HEK293 (cell line): ENCODE measurements at regions not wholly inside any gene's neighbourhood (a gene's known extent, or its start where the extent isn't known, plus 50 kb on each side); places are given as distances from the start of the nearest gene placed in this dataset.

Experiments used
- CTCF ChIA-PET: fragments of 350-600 bp; formaldehyde crosslinking; extraction: SDS; loops from one replicate; lab custom pipeline; 2021; ENCODE audit warnings: antibody characterized with exemption; lab: Yijun Ruan, JAX
- POLR2A ChIA-PET: fragments of 300-600 bp; formaldehyde crosslinking; extraction: SDS; loops from one replicate; lab custom pipeline; 2020; ENCODE audit warnings: antibody characterized with exemption, inconsistent platforms; lab: Yijun Ruan, JAX
- H3K27ac ChIP-seq: fragments of 200-500 bp; sonication (Bioruptor generic); 2 replicates; pipeline ENCODE4 v1.5.1; 2014; ENCODE audit warnings: low read depth, low read length, control low read depth, inconsistent platforms; ENCODE audit errors: extremely low read depth
- H3K36me3 ChIP-seq, 2 experiments: fragments of 200-500 bp in 1 of 2; sonication (Bioruptor generic) in 1 of 2; 1 replicate in 1 of 2; 2 replicates in 1 of 2; pipeline ENCODE4 v1.5.1; 2014 to 2017; ENCODE audit warnings: inconsistent platforms in 2 of 2, low read length in 2 of 2; ENCODE audit not compliant: control insufficient read depth in 2 of 2, insufficient read depth in 1 of 2
- H3K4me1 ChIP-seq: fragments of 200-500 bp; sonication (Bioruptor generic); 2 replicates; pipeline ENCODE4 v1.5.1; 2014; ENCODE audit warnings: mild to moderate bottlenecking, low read length, inconsistent platforms; ENCODE audit not compliant: control insufficient read depth, insufficient read depth
- H3K4me3 ChIP-seq: 2 replicates; pipeline ENCODE4 v1.5.1; 2011; ENCODE audit warnings: low read depth, mild to moderate bottlenecking, control low read depth, low read length, moderate library complexity
- H3K9me3 ChIP-seq: fragments of 200-500 bp; sonication (Bioruptor generic); 2 replicates; pipeline ENCODE4 v1.5.1; 2014; ENCODE audit warnings: low read depth, low read length, inconsistent platforms; ENCODE audit not compliant: control insufficient read depth, insufficient read depth
- FEZF1 ChIP-seq: fragments of 450-650 bp; formaldehyde crosslinking; IDR thresholded peaks from 2 replicates; pipeline ENCODE4 v1.5.1; 2016; ENCODE audit warnings: missing biosample characterization, missing genetic modification characterization
- GLIS1 ChIP-seq: fragments of 450-650 bp; formaldehyde crosslinking; IDR thresholded peaks from 2 replicates; pipeline ENCODE4 v1.5.1; 2016; ENCODE audit warnings: missing biosample characterization, missing genetic modification characterization
- HOXC10 ChIP-seq: sonication (generic); formaldehyde crosslinking; IDR thresholded peaks from 2 replicates; pipeline ENCODE4 v1.8.1; 2023; ENCODE audit warnings: mild to moderate bottlenecking, missing genetic modification reagents
- KLF1 ChIP-seq: fragments of 450-650 bp; formaldehyde crosslinking; IDR thresholded peaks from 2 replicates; pipeline ENCODE4 v1.5.1; 2016; ENCODE audit warnings: missing biosample characterization, missing genetic modification characterization
- KLF8 ChIP-seq: fragments of 450-650 bp; formaldehyde crosslinking; IDR thresholded peaks from 2 replicates; pipeline ENCODE4 v1.5.1; 2016; ENCODE audit warnings: missing biosample characterization, missing genetic modification characterization
- ZNF155 ChIP-seq: fragments of 450-650 bp; formaldehyde crosslinking; IDR thresholded peaks from 2 replicates; pipeline ENCODE4 v1.5.1; 2016; ENCODE audit warnings: missing biosample characterization, missing genetic modification characterization
- ZNF391 ChIP-seq: fragments of 450-650 bp; formaldehyde crosslinking; IDR thresholded peaks from 2 replicates; pipeline ENCODE4 v1.5.1; 2016; ENCODE audit warnings: low read depth, missing biosample characterization, missing genetic modification characterization, borderline replicate concordance
- ZNF514 ChIP-seq: fragments of 450-650 bp; formaldehyde crosslinking; IDR thresholded peaks from 2 replicates; pipeline ENCODE4 v1.5.1; 2016; ENCODE audit warnings: missing biosample characterization, missing genetic modification characterization
- ZNF530 ChIP-seq: fragments of 450-650 bp; formaldehyde crosslinking; IDR thresholded peaks from 2 replicates; pipeline ENCODE4 v1.5.1; 2016; ENCODE audit warnings: low read depth, missing biosample characterization, missing genetic modification characterization
- ZNF555 ChIP-seq: fragments of 450-650 bp; formaldehyde crosslinking; conservative IDR thresholded peaks from 2 replicates; pipeline ENCODE4 v1.5.1; 2017; ENCODE audit warnings: missing biosample characterization, mild to moderate bottlenecking, missing genetic modification characterization, inconsistent platforms
- ZNF623 ChIP-seq: fragments of 450-650 bp; formaldehyde crosslinking; IDR thresholded peaks from 2 replicates; pipeline ENCODE4 v1.5.1; 2016; ENCODE audit warnings: missing biosample characterization, missing genetic modification characterization
- ZNF707 ChIP-seq: fragments of 450-650 bp; formaldehyde crosslinking; IDR thresholded peaks from 2 replicates; pipeline ENCODE4 v1.5.1; 2016; ENCODE audit warnings: missing biosample characterization, missing genetic modification characterization
- ZNF785 ChIP-seq: fragments of 450-650 bp; formaldehyde crosslinking; IDR thresholded peaks from 2 replicates; pipeline ENCODE4 v1.5.1; 2016; ENCODE audit warnings: missing biosample characterization, missing genetic modification characterization
- ZNF791 ChIP-seq: fragments of 450-650 bp; formaldehyde crosslinking; IDR thresholded peaks from 2 replicates; pipeline ENCODE4 v1.5.1; 2016; ENCODE audit warnings: missing biosample characterization, missing genetic modification characterization
- ZSCAN30 ChIP-seq: fragments of 450-650 bp; IDR thresholded peaks from 2 replicates; pipeline ENCODE4 v1.5.1; 2018; ENCODE audit warnings: missing biosample characterization, mild to moderate bottlenecking, missing genetic modification characterization, moderate library complexity
- TF ChIP-seq, protein P1 (sequence below): fragments of 450-650 bp; formaldehyde crosslinking; conservative IDR thresholded peaks from 2 replicates; pipeline ENCODE4 v1.5.1; 2016; ENCODE audit warnings: low read depth, missing biosample characterization, missing genetic modification characterization
- TF ChIP-seq, protein P2 (sequence below): fragments of 450-650 bp; formaldehyde crosslinking; IDR thresholded peaks from 2 replicates; pipeline ENCODE4 v1.5.1; 2016; ENCODE audit warnings: missing biosample characterization, missing genetic modification characterization, borderline replicate concordance
- TF ChIP-seq, protein P3 (sequence below): fragments of 450-650 bp; formaldehyde crosslinking; IDR thresholded peaks from 2 replicates; pipeline ENCODE4 v1.5.1; 2016; ENCODE audit warnings: missing biosample characterization, missing genetic modification characterization, low read depth
- TF ChIP-seq, protein P4 (sequence below): fragments of 450-650 bp; formaldehyde crosslinking; IDR thresholded peaks from 2 replicates; pipeline ENCODE4 v1.5.0; 2017; ENCODE audit warnings: missing biosample characterization, missing genetic modification characterization, borderline replicate concordance
- TF ChIP-seq, protein P5 (sequence below): fragments of 450-650 bp; formaldehyde crosslinking; IDR thresholded peaks from 2 replicates; pipeline ENCODE4 v1.5.1; 2016; ENCODE audit warnings: missing biosample characterization, missing genetic modification characterization

DNA sequence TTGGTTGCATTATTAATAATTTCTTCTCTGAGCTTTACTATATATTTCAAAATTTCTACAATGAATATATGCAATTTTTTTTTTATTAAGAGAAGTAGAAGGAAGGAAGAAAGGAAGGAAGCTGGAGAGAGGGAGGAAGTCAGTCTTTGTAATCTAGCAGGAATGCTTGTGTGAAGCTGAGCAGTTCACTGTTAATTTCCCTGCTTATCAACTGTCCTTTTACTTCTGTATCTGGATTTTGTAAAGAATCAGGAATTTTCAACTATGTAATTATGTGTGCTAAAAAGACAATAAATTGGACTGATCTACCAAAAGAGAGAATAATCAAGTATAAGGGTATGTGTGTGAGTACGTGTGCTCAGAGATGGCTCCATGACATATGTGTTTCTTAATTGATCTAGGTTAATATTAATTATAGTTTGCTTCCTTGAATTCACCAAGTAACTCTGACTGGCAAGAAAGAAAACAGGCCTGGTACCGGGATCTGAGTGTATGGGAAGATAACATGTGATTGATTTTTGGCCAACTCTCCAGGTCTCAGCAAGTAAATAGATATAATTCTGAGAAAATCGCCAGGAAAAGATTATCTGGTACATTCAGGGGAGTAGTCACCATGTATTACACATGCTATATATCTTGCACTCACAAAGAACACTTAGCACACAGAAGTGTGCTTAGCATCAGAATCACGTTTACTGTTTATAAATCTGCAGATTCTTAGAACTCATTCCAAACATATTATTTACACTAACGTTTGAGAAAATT is 1758.8 kb upstream of the WWC1 start:
- H3K4me1 ChIP-seq: no peaks in the 10 kb centered on the region
- CTCF ChIA-PET: no interaction called here
- no peak overlapping the region for H3K4me3 ChIP-seq
- POLR2A ChIA-PET: no interaction called here
- H3K36me3 ChIP-seq: no peaks in the 10 kb centered on the region
- no peak for TF ChIP-seq ZNF514 (tag by site-specific recombination)
- TF ChIP-seq, protein P1, sequence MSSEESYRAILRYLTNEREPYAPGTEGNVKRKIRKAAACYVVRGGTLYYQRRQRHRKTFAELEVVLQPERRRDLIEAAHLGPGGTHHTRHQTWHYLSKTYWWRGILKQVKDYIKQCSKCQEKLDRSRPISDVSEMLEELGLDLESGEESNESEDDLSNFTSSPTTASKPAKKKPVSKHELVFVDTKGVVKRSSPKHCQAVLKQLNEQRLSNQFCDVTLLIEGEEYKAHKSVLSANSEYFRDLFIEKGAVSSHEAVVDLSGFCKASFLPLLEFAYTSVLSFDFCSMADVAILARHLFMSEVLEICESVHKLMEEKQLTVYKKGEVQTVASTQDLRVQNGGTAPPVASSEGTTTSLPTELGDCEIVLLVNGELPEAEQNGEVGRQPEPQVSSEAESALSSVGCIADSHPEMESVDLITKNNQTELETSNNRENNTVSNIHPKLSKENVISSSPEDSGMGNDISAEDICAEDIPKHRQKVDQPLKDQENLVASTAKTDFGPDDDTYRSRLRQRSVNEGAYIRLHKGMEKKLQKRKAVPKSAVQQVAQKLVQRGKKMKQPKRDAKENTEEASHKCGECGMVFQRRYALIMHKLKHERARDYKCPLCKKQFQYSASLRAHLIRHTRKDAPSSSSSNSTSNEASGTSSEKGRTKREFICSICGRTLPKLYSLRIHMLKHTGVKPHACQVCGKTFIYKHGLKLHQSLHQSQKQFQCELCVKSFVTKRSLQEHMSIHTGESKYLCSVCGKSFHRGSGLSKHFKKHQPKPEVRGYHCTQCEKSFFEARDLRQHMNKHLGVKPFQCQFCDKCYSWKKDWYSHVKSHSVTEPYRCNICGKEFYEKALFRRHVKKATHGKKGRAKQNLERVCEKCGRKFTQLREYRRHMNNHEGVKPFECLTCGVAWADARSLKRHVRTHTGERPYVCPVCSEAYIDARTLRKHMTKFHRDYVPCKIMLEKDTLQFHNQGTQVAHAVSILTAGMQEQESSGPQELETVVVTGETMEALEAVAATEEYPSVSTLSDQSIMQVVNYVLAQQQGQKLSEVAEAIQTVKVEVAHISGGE (tag by site-specific recombination): no peak
- TF ChIP-seq HOXC10 (CRISPR knock-in tag): no peak
- TF ChIP-seq ZNF530 (tag by site-specific recombination): no peak
- no peak for TF ChIP-seq ZSCAN30
- no peak for TF ChIP-seq ZNF391 (tag by site-specific recombination)
- no peak for TF ChIP-seq ZNF155
- TF ChIP-seq ZNF707 (tag by site-specific recombination): no peak
- TF ChIP-seq ZNF785 (tag by site-specific recombination): no peak
- no peak for TF ChIP-seq ZNF555
- TF ChIP-seq ZNF791: no peak
- no peak for TF ChIP-seq GLIS1 (tag by site-specific recombination)
- no peak for TF ChIP-seq KLF1 (tag by site-specific recombination)
- TF ChIP-seq, protein P2, sequence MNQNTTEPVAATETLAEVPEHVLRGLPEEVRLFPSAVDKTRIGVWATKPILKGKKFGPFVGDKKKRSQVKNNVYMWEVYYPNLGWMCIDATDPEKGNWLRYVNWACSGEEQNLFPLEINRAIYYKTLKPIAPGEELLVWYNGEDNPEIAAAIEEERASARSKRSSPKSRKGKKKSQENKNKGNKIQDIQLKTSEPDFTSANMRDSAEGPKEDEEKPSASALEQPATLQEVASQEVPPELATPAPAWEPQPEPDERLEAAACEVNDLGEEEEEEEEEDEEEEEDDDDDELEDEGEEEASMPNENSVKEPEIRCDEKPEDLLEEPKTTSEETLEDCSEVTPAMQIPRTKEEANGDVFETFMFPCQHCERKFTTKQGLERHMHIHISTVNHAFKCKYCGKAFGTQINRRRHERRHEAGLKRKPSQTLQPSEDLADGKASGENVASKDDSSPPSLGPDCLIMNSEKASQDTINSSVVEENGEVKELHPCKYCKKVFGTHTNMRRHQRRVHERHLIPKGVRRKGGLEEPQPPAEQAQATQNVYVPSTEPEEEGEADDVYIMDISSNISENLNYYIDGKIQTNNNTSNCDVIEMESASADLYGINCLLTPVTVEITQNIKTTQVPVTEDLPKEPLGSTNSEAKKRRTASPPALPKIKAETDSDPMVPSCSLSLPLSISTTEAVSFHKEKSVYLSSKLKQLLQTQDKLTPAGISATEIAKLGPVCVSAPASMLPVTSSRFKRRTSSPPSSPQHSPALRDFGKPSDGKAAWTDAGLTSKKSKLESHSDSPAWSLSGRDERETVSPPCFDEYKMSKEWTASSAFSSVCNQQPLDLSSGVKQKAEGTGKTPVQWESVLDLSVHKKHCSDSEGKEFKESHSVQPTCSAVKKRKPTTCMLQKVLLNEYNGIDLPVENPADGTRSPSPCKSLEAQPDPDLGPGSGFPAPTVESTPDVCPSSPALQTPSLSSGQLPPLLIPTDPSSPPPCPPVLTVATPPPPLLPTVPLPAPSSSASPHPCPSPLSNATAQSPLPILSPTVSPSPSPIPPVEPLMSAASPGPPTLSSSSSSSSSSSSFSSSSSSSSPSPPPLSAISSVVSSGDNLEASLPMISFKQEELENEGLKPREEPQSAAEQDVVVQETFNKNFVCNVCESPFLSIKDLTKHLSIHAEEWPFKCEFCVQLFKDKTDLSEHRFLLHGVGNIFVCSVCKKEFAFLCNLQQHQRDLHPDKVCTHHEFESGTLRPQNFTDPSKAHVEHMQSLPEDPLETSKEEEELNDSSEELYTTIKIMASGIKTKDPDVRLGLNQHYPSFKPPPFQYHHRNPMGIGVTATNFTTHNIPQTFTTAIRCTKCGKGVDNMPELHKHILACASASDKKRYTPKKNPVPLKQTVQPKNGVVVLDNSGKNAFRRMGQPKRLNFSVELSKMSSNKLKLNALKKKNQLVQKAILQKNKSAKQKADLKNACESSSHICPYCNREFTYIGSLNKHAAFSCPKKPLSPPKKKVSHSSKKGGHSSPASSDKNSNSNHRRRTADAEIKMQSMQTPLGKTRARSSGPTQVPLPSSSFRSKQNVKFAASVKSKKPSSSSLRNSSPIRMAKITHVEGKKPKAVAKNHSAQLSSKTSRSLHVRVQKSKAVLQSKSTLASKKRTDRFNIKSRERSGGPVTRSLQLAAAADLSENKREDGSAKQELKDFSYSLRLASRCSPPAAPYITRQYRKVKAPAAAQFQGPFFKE: no peak
- no peak for TF ChIP-seq FEZF1 (tag by site-specific recombination)
- TF ChIP-seq, protein P3, sequence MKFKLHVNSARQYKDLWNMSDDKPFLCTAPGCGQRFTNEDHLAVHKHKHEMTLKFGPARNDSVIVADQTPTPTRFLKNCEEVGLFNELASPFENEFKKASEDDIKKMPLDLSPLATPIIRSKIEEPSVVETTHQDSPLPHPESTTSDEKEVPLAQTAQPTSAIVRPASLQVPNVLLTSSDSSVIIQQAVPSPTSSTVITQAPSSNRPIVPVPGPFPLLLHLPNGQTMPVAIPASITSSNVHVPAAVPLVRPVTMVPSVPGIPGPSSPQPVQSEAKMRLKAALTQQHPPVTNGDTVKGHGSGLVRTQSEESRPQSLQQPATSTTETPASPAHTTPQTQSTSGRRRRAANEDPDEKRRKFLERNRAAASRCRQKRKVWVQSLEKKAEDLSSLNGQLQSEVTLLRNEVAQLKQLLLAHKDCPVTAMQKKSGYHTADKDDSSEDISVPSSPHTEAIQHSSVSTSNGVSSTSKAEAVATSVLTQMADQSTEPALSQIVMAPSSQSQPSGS (tag by site-specific recombination): no peak
- TF ChIP-seq ZNF623: no peak
- TF ChIP-seq, protein P4, sequence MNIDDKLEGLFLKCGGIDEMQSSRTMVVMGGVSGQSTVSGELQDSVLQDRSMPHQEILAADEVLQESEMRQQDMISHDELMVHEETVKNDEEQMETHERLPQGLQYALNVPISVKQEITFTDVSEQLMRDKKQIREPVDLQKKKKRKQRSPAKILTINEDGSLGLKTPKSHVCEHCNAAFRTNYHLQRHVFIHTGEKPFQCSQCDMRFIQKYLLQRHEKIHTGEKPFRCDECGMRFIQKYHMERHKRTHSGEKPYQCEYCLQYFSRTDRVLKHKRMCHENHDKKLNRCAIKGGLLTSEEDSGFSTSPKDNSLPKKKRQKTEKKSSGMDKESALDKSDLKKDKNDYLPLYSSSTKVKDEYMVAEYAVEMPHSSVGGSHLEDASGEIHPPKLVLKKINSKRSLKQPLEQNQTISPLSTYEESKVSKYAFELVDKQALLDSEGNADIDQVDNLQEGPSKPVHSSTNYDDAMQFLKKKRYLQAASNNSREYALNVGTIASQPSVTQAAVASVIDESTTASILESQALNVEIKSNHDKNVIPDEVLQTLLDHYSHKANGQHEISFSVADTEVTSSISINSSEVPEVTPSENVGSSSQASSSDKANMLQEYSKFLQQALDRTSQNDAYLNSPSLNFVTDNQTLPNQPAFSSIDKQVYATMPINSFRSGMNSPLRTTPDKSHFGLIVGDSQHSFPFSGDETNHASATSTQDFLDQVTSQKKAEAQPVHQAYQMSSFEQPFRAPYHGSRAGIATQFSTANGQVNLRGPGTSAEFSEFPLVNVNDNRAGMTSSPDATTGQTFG (tag by site-specific recombination): no peak
- no peak for TF ChIP-seq KLF8 (tag by site-specific recombination)
- TF ChIP-seq, protein P5, sequence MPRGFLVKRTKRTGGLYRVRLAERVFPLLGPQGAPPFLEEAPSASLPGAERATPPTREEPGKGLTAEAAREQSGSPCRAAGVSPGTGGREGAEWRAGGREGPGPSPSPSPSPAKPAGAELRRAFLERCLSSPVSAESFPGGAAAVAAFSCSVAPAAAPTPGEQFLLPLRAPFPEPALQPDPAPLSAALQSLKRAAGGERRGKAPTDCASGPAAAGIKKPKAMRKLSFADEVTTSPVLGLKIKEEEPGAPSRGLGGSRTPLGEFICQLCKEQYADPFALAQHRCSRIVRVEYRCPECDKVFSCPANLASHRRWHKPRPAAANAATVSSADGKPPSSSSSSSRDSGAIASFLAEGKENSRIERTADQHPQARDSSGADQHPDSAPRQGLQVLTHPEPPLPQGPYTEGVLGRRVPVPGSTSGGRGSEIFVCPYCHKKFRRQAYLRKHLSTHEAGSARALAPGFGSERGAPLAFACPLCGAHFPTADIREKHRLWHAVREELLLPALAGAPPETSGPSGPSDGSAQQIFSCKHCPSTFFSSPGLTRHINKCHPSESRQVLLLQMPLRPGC: no peak
- no peak overlapping the region for H3K27ac ChIP-seq
- H3K9me3 ChIP-seq: no peaks in the 10 kb centered on the region
